HG03095 (cell line): ENCODE measurements at regions not wholly inside any gene's neighbourhood (a gene's known extent, or its start where the extent isn't known, plus 50 kb on each side); places are given as distances from the start of the nearest gene placed in this dataset.

Source experiments
- ATAC-seq: cut with Tn5 transposase; IDR thresholded peaks from one replicate; pipeline ENCODE4 v1.9.1; 2021; ENCODE audit warnings: moderate library complexity; ENCODE audit not compliant: unreplicated experiment

DNA sequence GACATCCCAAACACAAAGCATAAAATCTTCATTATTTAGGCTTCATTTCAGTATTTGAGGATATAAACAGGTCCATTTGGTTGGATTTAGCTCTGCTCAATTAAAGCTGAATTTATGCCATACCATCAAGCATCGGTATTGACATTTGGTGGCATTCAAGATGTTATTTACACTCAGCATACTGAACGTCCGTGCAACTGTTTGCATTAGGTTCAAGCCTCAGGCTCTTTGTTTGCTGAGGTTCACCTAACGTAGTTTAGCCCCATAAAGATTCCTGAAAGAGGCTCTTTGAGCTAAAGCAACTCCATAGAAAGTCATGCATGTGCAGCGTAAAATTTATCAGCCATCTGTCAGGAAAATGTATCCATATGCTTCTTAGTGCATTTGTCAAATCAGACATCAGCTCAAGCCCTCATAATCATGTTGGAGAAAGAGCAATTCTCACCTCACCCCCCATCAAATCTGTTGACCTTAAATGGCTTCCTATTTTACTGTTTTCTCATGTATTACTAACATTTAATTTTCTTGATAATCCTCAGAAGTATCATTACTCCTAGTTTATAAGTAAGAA, 366.9 kb downstream of the EPHA4 start:
- ATAC-seq, result no peak

DNA sequence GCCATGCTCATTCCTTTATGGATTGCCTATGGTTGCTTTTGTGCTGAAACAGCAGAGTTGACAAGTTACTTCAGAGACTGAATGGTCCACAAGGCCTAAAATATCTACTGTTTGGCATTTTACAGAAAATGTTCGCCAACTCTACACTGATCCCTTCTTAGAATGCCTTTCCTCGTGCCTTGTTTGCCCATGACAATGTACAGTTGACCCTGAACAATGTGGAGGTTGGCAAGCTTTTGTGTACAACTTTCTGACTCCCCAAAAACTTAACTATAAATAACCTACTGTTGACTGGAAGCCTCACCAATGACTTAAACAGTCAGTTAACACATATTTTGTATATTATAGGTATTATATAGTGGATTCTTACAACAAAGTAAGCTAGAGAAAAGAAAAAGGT, 361.4 kb downstream of the EPHA4 start:
- ATAC-seq, result no peak

DNA sequence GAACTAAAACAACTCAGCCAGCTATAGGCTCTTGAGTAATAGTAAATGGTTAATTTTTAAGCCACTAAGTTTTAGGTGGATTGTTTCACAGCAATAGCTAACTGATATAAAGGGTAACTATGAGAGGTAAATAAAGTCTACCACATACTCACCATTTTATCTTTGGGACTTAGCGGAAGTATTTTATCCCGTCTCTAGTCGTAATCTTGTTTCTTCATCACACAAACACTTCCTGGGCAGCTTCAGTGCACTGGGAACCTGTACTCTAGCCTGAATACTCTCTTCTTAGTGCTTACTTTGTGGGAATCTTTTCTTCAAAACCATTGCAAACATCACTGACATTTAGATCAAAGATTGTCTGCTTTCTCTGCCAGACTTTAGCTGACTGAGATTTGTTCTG, 360.5 kb downstream of the EPHA4 start:
- no peak for ATAC-seq

DNA sequence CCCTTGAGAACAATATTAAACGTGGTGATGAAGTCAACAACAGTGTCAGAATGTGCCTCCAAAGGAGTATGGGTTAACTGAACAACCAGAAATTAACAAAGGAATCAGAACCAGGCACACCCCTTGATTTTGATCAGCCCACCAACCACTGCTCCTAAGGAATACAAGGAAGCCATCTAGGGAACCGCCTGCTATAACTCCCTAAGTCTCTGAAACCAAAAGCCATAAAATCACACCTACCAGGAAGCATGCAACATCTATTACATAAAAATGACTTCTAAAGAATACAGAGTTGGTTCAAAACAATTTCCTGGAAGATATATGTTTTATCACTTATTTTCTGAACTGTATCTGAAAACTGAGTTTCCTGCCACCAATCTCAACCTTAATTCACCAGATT, 360.0 kb downstream of the EPHA4 start:
- ATAC-seq, result no peak

GRCh38 chr2:221215487-221215886, 356.6 kb downstream of the EPHA4 start:
- ATAC-seq, result no peak

- no peak for ATAC-seq
Measured at GRCh38 chr2:221216636-221217035, 355.5 kb downstream of the EPHA4 start.

- no peak for ATAC-seq
Measured at GRCh38 chr2:221225752-221226151, 346.4 kb downstream of the EPHA4 start.

DNA sequence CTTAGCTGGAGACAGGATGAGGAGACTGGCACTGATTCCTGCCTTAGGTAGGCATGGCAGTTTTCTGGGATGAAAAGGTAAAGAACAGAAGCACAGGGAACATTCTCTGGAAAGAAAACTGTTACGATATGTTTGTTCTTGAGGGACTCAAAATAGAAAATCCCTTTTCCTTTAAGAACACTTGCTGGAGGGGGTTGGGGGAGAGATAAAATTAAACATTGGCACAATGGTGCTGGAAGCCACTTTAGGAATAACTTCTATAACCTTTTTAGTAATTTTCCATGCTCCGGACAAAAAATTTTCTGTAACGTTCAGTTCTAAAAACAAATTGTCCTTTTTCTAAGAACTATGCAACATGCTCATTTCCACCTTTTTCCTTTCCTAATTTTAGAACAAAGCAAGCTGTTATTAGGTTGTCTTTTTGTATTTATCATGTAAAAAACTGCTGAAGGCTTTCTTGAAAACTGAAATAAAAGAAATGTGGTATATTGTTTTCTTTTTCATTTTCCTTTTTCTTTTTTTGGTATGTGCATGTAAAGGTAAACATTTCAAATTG, 343.8 kb downstream of the EPHA4 start:
- ATAC-seq, result no peak

GRCh38 chr2:221229099-221229498, 343.0 kb downstream of the EPHA4 start:
- ATAC-seq, result no peak

GRCh38 chr2:221231511-221231910, 340.6 kb downstream of the EPHA4 start:
- ATAC-seq, result no peak

GRCh38 chr2:221235941-221236340, 336.2 kb downstream of the EPHA4 start:
- no peak for ATAC-seq

GRCh38 chr2:221241072-221241471, 331.0 kb downstream of the EPHA4 start:
- ATAC-seq, result no peak

DNA sequence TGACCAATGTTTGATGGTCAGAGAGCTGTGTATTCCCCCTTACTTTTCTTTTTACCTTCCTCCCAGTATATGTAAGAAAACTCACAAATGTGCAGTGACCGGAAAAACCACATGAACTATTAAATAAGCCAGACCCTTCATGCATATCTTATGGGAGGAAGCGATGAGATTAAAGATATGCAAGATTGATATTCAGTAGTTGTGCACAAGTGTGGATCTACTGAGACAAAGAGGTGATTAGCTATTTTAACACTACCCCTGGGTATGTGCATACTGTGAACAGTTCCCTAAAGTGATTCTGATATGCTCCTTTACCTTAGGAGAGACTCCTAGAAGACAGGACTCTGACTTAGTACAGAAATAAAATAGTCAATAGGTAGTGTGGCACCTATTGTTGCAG, 328.3 kb downstream of the EPHA4 start:
- ATAC-seq, result no peak

GRCh38 chr2:221245045-221245444, 327.1 kb downstream of the EPHA4 start:
- no peak for ATAC-seq

- ATAC-seq, result no peak
Measured at GRCh38 chr2:221245772-221246171, 326.3 kb downstream of the EPHA4 start.

DNA sequence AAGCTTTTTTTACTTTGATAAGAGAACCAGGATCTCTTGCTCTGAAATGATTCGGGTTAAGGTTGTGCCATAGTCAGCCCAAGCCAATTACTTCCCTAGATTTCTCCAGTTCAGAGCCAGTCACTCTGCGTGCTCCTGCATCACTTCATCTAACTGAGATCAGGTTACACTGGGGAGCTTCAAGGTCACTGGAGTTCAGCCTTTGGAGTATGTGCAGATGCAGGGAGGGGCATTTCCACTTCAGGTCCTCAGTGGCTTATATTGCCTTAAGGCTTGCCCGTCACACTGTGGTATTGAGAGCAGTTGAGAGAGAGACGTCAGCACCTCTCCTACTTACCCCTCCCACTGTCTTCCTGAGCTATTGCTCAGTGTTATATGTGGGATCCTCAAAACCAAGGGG, 317.8 kb downstream of the EPHA4 start:
- no peak for ATAC-seq

DNA sequence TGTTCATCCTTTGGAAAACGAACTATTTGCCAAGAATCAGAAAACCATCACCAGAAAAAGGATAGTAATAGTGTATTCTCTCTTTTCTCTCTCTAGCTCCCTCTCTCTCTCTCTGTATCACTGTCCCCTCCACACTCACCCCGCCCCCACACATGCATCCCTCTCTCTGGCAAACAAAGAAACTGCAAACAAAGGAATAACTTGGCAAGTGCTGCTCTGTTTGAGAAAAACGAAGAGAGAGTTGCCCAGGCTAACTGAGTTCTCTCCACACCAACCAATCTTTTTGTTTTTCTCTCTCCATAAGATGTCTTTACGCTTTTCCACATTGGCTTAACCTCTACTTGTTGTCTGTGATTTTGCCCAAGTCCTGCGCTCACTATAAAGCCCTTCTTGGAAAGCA, 316.2 kb downstream of the EPHA4 start:
- no peak for ATAC-seq

- ATAC-seq, result no peak
Measured at GRCh38 chr2:221258464-221258863, 313.6 kb downstream of the EPHA4 start.

DNA sequence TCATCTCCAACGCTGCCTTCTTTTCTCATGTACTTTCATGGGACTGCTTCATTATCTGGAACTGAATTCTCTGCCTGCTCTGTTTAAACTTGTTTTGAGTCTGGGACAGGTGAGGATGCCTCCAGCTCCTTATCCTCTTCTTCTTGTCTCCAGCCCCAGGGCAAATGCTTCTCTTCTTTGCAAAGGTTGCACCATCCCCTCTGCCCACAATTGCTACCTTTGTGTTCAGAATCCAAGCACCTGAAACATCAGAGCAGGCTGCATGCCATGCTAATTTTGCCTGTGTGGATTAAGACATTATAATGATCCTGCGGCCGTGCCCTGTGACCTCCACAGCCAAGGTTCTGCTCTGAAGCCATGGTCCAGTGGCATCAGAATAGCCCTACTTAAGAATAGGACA, 309.5 kb downstream of the EPHA4 start:
- ATAC-seq, result no peak

- no peak for ATAC-seq
Measured at GRCh38 chr2:221263573-221263972, 308.5 kb downstream of the EPHA4 start.

GRCh38 chr2:221264318-221264717, 307.8 kb downstream of the EPHA4 start:
- no peak for ATAC-seq

DNA sequence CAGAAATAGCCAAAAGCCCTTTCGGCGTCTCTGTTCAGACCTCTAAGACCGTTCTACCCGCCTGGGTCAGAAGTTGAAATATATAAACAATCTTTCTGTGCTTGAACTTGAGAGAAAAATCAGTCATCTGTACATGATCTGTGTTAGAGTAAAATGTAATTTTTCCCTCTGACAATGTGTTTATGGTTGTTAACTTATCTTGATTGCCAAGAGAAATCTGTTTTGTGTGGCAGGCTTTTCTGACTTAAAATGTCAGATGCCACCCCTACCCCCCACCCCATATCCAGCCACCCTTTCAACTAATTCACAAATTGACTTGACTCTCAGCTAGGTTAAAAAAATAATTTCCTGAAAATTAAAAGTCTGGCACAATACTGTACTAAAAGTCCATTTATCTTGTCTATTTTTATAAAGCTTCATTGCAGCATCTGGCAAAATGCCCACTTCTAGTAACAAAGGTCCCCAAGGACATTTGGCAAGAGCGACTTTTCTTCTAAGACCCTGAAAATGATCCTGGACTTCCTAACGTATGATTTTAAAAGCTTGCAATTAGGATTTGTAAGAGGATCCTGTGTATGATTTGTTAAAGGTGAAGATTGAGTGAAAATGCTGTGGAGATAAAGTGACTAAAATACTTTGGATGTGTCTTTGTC, 304.2 kb downstream of the EPHA4 start:
- no peak for ATAC-seq

DNA sequence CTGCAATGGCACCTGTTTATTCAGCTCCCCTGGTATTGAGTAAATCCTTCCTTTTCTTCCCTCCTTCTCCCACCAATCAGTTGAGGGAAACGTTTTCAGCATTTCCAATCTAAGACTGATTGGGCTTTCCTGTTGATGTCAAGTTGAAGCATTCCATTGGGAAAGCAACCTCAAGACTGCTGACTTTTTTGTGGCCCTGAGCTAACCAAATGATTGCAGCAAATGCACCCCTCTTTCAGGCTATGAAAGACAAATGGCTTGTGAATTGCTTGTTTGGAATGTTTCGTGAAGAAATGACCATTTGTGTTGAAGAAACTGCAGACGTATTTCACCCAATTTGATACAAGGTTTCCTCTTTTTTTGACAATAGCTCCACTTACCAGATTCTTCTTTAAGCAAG, 303.5 kb downstream of the EPHA4 start:
- ATAC-seq, result no peak
